NCI-H524 treated with DMSO at 0.1 percent for 48 hours (cell line): ENCODE measurements at regions not wholly inside any gene's neighbourhood (a gene's known extent, or its start where the extent isn't known, plus 50 kb on each side); places are given as distances from the start of the nearest gene placed in this dataset.
"Not testable (repeated sequence)": the region's sequence is repeated elsewhere in the genome, so short reads cannot be mapped to it uniquely, and the experiment has no call there.

Source experiments
- DNase-seq: peaks from one replicate; lab custom pipeline; 2025; lab: John Stamatoyannopoulos, UW

DNA sequence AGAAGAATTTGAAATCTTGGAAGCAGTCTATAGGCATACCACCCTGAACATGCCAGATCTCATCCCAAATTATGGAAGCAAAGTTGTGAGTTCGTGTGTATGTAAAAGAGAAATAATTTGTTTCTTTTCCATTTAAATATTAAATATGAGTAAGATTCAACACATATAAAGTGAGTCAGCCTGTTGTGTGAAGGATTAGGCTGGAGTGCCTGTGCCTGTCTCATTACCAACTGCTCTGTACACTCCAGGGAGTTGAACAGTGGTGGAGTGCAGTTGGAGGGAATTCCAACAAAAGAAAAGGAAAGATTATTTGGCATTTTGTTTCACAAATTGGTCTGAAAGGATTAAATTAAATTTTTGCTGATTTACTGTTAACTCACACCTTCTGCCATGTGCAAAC lies 435.6 kb downstream of the FAT4 start:
- DNase-seq, result no peak

DNA sequence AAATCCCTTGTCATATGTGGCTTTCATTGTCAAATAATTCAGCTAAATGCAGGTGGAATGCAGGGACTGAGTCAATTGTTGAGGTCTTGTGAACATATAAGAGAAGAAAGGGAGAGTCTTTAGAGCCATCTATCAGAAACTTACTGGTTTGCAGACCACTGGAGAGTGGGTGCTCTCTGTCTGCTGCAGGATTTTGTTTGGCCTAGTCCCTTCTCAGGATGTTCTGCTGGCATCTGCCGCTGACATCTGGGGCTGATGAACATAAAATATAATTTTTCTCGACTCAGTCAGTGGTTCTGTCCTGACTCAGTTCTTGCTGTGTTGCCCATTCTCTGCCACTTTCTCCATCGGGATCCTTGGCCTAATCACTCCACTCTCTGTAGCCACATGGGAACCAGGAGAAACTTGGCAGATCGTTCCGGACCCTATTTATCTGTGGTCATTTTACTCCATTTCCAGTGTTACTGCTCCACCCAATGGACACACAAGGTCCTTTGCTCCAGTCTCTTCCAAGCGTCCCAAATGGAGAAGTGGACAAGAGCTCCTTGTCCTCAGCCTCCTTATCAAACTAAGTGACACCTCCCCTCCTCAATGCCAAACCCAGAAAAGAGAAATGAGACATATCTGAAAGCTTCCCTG lies 436.2 kb downstream of the FAT4 start:
- DNase-seq, result no peak

DNA sequence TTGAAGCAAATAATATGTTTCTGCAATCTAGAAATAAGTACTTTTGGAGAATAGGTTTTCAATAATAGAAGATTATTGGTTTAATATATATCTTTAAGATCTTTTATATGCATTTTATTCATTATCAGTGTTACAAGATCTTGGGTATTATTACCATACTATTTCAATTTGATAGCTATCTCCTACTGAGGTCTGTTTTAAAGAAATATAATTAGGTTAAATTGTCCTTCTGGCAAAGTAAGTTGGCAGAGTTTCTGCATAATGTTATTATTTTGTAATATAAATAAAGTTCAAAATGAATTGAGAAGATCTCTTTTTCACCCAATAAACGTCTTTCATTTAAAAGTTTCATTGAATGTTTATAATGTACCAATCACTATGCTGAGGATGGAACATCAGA lies 443.7 kb downstream of the FAT4 start:
- no peak for DNase-seq

DNA sequence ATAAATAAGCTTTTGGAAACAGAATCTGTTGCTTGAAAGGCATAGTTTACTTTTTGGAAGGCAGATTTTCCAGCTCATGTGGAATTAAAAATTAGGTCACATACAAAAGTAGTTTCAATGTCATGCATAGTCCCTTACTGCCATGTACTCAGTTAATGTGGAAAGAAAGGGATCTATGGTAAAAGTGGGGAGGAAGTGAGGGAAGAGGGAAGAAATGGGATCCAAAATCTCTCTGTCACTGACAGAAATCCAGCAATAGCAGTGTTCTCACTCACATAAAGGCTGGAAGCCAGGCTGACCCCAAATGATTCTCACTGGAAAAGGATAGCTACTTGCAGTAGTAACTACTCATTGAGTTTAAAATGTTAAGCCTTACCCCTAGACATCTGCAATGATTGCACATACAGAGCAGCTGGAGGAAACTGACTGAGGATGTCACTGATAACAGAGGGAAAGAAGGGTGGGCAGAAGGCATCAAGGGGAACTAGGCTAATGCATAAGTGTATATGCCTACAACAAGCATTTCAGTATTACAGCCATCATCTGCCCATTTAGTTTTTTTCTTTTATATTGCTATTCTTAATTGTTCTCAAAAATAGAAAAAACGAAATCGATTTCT lies 445.6 kb downstream of the FAT4 start:
- DNase-seq, result no peak

DNA sequence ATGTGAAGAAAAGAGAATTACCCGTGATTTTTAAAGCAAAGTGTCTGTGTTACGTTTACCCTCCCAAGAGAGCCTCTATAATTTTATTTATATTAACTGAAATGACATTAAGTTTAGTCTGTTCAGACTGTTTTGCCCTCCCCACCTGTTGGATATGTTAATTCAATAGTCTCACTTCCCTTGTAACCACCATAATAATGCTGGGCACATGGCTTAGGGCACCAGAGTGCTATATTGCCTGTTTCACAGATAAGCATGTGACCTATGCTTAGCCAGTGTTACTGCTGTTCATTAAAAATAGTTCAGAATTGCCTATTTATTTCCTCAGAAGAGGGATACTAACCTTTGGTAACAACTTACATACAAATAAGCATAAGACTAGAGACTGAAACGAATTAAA lies 446.2 kb downstream of the FAT4 start:
- no peak for DNase-seq

DNA sequence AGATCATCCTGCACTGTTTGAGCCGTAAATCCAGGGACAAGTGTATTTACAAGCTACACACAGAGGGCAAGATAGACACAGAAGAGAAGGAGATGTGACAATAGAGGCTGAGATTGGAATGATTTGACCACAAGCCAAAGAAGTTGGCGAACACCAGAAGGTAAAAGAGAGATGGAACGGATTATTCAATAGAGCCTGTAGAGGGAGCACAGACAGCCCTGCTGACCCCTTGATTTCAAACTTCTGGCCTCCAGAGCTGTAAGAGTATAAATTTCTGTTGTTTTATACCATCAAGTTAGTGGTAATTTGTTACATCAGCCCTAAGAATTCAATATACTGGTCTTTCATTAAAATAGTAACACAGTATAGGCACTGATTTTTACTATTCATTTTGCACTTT lies 447.8 kb downstream of the FAT4 start:
- no peak for DNase-seq

DNA sequence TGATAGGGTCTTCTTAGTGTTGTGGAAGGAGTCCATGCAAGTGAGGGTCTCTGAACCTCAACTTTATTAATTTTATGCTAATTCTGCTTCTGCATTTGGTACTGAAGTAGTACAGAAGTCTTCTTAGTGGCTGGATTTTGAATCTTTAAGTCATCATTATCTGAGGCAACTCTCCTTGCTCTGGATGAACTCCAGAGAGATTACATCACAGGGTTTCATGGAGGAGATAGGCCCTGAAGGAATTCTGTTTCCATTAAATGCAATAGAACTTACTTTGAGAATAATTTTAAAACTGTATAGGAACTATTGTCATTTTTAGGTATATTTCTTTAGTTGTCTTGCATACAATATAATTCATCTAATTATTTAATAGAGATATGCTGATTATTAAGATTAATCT lies 451.2 kb downstream of the FAT4 start:
- DNase-seq, result no peak

DNA sequence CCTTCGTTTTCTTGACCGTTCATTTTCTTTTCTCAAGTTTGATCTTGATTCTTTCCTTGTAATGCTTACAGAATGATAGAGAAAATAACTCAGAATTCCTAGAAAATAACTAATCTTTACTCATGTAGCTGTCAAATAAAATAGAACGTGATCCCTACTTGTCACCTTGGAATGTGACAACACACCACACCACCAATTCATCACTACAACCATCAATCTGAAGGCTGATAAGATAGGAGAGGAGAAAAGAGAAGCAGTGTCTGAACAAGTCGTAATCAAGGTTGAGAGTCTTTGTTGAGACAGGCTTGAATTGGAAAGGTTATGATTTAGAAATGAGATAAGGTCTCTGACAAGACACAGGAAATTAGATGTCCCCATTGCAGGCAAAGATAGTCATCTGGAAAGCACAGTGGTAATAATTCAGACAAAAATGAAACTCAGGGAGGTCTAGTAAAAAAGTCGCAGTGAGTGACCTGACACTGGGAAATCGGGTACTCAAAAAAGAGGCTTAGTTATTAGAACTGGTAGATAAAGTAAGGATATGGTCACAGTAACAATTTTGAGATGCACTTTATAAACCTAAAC lies 456.2 kb downstream of the FAT4 start:
- DNase-seq, result no peak

DNA sequence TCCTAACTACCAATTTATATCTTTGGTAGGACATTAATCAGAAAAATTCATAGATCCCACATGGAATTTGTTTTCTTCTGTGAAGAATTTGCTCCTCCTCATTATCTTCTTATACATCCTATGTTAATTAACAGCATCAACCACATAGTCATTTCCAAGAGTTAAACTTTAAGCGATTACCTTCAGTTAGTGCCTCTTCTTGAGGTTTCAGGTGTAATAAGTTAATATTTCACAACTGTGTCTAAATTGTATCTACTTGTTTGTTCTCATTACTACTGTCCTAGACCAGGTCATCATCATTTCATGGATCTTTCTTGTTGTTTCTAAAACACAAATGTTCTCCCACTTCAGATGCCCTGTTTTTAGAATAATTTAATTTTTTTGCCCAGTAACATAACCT lies 457.9 kb downstream of the FAT4 start:
- DNase-seq, result no peak

DNA sequence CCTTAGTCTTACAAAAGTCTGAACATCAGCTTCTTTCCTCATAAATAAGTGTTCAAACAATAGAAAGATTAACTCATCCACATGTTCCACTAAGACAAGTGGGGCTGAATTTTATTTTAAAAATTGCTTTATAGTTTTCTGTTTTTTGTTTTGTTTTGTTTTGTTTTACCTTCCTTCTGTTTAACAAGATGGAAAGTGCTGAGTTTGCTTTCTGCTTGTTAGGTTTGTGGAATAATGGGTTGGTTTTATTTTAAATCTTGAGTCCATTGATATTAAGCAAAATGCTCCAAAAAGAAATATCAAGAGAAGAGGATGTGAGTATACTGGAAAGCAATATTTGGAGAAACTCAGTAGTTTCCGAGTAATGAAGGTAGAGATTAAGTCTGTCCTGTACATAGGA lies 458.7 kb downstream of the FAT4 start:
- DNase-seq, result no peak

DNA sequence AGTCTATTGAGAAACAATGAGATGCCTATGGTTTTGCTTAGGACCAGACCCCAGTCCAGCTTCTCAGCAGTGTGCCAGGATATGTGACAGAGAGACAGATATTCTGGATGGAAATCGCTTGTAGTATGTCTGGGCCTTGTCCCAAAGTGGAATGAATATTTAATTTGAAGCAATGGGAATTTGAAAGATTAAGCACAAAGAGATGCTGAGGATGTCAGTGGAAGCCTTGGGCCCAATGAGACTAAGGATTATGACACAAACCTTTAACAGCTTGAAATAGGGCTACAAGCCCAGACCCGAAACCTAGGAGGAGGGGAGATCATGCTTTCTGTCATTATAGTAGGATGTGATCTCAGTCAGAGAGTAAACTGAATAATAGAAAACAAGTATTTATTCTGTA lies 459.2 kb downstream of the FAT4 start:
- DNase-seq, result no peak

DNA sequence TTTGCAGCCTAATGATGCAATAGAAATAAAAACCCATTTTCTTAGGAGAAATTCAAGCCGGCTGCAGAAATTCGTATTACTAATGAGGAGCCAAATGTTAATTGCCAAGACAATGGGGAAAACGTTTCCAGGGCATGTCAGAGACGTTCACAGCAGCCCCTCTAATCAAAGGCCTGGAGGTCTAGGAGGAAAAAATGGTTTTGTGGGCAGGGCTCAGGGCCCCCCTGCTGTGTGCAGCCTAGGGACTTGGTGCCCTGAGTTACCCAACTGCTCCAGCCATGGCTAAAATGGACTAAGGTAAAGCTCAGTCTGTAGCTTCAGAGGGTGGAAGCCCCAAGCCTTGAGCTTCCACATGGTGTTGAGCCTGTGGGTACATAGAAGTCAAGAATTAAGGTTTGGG lies 461.4 kb downstream of the FAT4 start:
- no peak for DNase-seq

DNA sequence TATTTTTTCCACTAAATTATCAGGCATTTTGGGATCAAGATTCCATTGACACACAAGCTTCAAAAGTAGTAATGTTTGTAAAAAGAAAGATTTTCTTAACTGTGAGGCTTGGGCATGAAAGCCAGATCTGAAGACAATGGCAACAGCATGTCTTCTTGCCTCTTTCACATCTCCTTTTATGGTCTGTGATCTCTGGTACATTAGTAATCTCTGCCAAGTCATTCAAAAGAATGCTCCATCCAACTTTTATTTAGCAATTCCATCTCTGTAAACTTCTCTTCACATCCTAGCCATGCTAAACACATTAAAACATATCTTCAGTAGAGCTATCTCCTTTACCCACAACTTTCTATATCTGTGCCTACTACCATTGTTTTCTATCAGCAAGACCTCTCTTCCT lies 465.4 kb downstream of the FAT4 start:
- DNase-seq, result no peak

DNA sequence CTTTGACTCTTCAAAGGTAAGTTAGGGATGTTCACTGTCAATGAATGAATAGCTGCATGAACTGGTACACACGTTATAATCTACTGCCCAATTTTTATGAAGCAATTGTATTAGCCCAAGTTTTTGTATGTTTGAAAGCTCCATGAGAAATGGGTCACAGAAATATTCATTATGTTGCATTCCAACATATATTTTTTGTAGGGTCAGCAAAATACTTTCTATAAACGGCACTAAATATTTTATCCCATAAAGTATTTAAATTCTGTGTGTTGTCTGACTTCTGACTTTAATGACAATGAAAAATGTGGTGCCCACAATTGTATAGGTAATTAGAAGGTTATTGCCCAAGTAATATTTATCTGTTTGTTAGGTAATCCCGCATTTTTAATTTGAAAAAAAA lies 466.0 kb downstream of the FAT4 start:
- DNase-seq, result no peak

DNA sequence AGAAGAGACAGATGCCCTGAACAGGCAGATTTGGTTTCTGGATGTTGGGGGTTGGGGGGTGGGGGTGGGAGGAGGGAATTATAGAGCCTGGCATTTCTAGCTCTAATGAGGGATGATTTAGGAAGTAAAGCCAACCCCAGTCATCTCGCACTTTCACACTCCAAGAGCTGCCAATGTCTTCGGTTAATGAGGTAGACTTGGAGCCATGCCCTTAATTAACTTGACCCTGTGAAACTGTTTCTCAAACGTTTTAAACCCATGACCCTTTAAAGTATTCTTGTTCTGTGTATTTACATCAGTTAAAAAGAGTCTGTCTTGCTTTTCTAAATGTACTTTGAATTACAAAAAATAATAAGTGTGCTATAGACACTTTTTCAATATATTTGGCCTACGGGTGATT lies 466.9 kb downstream of the FAT4 start:
- no peak for DNase-seq

DNA sequence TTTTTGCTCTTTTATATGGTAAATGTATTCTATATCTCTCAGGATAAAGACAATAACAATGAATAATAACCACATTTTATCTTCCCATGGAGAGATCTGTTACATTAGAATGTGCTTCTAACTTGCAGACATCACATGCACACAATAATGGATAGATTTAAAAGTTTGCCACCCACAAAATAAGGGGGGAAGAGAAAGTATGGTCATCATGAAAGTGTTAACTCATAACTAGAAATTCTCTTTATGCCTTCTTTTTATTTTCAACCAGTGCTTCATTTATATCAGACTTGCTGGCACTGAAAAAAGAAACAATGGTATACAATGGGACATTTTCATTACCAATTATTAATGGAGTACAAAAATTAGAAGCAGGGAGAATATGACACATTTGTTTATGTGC lies 470.0 kb downstream of the FAT4 start:
- no peak for DNase-seq

DNA sequence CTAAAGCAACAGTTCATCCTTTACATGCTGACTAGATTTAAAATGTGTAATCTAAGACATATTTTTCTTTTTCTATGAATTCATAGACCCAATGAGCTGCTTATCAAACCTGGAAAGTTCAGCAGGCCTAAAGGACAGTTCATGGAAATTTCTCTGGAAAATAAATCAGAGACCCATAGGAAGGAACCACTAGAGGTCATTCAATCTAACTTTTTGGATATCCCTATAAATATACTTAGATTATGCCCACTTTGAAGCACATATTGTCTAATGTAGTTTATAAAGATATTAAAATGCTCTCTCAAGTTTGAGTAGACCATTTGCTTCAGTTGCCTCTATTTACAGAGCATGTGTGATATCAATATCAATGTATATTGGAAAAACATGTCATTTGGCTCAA lies 473.0 kb downstream of the FAT4 start:
- no peak for DNase-seq

DNA sequence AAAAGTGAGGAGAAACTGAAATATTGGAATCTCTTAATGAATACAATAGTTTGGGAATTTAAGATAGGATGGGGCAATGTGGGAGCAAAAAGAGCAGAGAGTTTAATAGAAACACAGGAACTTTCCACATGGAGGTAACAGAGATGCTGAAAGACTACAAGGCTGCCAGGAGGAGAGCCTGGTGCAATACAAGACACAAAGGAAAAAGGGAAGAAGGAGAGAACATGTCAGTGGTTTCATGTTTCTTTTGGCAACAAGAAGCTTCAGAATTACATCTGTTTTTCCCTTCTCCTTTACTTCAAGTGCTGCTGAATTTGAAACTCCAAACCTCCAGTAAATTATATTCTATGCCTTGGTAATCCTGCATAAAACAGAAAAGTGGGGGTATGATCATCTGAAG lies 474.3 kb downstream of the FAT4 start:
- DNase-seq, result no peak

DNA sequence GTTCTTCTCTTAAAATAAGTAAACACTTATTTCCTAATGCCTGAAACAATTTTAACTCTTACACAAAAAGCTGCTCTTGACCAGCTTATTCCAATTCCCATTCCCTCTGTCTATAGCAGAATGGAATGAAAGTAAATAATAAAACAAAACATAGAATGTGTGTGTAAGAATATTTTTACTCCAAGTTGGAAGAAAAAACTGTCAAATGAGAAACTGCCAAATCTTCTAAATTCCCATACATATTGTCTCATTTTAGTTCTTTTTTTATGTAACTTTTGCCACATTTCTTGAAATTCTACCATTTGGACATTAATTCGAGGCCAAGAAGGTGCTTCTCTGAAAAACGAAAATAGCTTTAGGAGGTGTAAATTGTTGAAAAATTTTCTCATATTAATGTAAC lies 477.1 kb downstream of the FAT4 start:
- DNase-seq, result no peak

DNA sequence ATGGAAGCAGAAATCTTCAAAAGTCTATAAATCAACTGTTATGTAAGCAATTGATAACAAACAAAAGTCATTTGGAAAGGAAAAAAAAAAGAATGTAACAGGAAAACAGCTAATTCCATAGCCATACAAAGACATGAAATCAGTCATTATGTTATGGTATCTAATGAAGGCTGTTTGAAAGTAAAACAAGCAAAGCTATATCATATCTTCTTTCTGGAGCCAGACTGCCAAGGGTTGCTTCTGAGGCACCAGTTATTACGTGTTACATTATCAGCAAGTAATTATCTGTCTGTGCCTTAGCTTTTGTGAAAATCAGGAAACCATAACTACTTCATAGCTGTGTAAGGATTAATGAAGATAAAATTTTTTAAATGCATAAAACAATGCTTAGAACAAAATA lies 480.2 kb downstream of the FAT4 start:
- DNase-seq, result no peak

DNA sequence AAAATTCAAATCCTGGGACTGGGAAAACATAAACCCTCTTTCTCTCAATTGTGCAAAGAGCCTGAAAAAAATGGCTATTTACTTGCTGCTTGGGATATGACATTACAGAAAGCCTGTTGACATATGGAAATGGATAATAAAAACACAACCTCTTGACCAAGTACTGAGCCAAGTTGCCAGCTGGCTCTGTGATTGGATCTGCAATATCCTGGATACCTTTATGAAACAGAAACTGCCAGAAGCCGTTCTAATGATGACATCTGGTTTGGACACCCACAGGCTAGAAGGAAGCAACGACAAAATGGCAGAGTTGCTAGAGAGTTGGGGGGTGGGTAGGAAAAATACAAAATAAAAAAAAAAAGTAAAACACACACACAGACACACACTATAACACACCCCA lies 481.4 kb downstream of the FAT4 start:
- DNase-seq, result peak; percentile 86

DNA sequence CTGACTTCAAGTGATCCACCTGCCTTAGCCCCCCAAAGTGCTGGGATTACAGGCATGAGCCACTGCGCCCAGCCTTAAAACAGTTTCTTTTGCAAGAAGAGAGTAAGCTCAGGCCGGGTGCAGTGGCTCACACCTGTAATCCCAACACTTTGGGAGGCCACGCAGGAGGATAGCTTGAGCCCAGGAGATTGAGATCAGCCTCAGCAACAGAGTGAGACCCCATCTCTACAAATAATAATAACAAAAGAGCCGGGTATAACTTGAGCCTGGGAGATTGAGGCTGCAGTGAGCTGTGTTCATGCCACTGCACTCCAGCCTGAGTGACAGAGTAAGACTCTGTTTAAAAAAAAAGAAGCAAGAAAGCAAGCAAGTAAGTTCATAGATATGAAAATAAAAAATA lies 482.9 kb downstream of the FAT4 start:
- not testable (repeated sequence) for DNase-seq

DNA sequence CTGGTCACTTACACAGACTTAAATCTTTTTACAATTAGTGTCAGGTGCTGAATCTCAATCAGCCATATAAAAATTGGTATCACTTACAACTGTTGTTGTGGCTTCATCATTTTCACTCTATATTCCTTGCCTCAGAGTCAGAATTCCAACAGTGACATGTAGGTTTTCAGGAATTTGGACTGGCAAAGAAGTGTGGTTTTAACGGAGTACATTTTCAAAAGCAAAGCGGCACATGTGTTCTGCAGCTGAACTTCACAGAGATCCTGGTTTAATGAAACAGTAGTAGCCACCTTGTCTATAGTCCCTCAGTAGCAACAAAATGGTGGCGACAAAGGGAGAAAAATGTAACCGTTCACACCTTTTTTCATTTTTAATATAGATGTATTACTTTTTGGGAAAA lies 486.6 kb downstream of the FAT4 start:
- DNase-seq, result no peak

DNA sequence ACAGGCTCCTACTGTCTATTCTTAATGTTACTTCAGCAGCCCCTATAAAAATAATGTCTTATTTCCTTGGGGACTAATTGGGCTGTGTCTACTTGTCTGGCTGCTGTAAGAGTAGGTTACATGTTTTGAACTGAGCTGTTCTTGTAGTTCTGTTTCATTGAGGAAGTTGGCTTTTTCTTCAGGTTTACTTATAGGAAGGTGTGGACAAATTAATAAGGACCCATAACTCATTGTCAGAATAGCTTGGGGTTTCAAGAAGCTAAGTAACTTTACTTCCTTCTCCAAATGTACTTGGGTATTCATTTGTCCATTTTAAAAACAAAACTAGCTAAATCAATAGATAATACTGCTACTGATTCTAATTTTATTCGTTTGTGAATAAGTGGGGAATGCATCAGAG lies 487.2 kb downstream of the FAT4 start:
- DNase-seq, result no peak
